Vagina (tissue), 2 donors: ENCODE measurements at regions not wholly inside any gene's neighbourhood (a gene's known extent, or its start where the extent isn't known, plus 50 kb on each side); places are given as distances from the start of the nearest gene placed in this dataset.

Source experiments
- DNase-seq, 2 donors: peaks; one replicate each; pipeline ENCODE4 v3.0.0-alpha.2; 2017; ENCODE audit errors: extremely low spot score in 2 of 2
- H3K27ac ChIP-seq: fragments of 200-600 bp; sonication (generic); one replicate; pipeline ENCODE4 v1.5.1; 2019
- H3K27me3 ChIP-seq: fragments of 200-600 bp; sonication (generic); one replicate; pipeline ENCODE4 v1.5.1; 2019
- H3K36me3 ChIP-seq, 2 donors: fragments of 200-600 bp; sonication (generic); one replicate each; pipeline ENCODE4 v1.5.1; 2017 to 2019
- H3K4me1 ChIP-seq: fragments of 200-600 bp; sonication (generic); one replicate; pipeline ENCODE4 v1.5.1; 2019
- H3K4me3 ChIP-seq, 2 donors: fragments of 200-600 bp; sonication (generic); 1 replicate in 1 of 2; 2 replicates in 1 of 2; pipeline ENCODE4 v1.5.1; 2016 to 2019
- H3K9me3 ChIP-seq: fragments of 200-600 bp; sonication (generic); one replicate; pipeline ENCODE4 v1.5.1; 2019
- POLR2A ChIP-seq, 2 donors: fragments of 450-650 bp; IDR thresholded peaks; one replicate each; pipeline ENCODE4 v1.6.1; 2017; ENCODE audit warnings: antibody characterized with exemption in 2 of 2, mild to moderate bottlenecking in 2 of 2, moderate library complexity in 2 of 2
- POLR2AphosphoS5 ChIP-seq, 2 donors: sonication (generic); formaldehyde crosslinking; IDR thresholded peaks; one replicate each; pipeline ENCODE4 v1.9.0; 2017; ENCODE audit warnings: antibody characterized with exemption in 2 of 2, mild to moderate bottlenecking in 2 of 2, low read depth in 1 of 2; ENCODE audit not compliant: insufficient read depth in 1 of 2
- intact Hi-C: fragments of 100-400 bp; cut with DNase I; formaldehyde crosslinking; loops from one replicate; pipeline ENCODE4 v1.15.1; 2023
- TF ChIP-seq, protein P1 (sequence below), 3 experiments: fragments of 450-650 bp in 2 of 3; fragments of 200-600 bp in 1 of 3; sonication (generic) in 1 of 3; IDR thresholded peaks; one replicate each; pipeline ENCODE4 v1.5.1; 2017 to 2019; ENCODE audit warnings: antibody characterized with exemption in 3 of 3, mild to moderate bottlenecking in 2 of 3, moderate library complexity in 2 of 3

- intact Hi-C loops = no loop called here
- TF ChIP-seq POLR2AphosphoS5 (IDR thresholded peaks at IDR 0.05; ENCODE audit: insufficient read depth in 1 of 2, low read depth in 1 of 2) (no peak), POLR2A (IDR thresholded peaks at IDR 0.05) (no peak)
- TF ChIP-seq, protein P1, sequence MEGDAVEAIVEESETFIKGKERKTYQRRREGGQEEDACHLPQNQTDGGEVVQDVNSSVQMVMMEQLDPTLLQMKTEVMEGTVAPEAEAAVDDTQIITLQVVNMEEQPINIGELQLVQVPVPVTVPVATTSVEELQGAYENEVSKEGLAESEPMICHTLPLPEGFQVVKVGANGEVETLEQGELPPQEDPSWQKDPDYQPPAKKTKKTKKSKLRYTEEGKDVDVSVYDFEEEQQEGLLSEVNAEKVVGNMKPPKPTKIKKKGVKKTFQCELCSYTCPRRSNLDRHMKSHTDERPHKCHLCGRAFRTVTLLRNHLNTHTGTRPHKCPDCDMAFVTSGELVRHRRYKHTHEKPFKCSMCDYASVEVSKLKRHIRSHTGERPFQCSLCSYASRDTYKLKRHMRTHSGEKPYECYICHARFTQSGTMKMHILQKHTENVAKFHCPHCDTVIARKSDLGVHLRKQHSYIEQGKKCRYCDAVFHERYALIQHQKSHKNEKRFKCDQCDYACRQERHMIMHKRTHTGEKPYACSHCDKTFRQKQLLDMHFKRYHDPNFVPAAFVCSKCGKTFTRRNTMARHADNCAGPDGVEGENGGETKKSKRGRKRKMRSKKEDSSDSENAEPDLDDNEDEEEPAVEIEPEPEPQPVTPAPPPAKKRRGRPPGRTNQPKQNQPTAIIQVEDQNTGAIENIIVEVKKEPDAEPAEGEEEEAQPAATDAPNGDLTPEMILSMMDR (IDR thresholded peaks at IDR 0.05) = no peak
Measured at GRCh38 chr10:118454211-118454610, 112.1 kb upstream of the FAM204A start.

DNA sequence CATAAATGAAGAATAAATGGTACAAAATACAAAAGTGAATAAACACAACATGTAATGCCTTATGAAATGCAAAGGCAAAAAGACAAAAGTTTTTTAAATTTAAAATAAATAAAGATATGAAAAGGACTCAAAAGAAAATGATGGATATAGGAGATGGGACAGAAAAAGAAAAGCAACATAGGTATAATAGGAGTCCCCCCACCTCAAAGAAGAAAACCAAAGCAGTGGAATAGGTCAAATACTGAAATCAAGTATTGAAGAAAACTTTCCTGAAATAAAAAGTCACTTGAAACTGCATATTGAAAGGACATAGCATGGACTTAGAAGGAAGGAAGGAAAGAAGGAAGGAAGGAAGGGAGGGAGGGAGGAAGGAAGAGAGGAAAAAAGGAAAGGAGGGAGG lies 110.0 kb upstream of the FAM204A start:
- H3K27me3 ChIP-seq = no peaks in the 10 kb centered on the region
- H3K36me3 ChIP-seq = no peaks in the 10 kb centered on the region
- intact Hi-C loops = no loop called here
- H3K4me1 ChIP-seq = no peaks in the 10 kb centered on the region
- no peak for DNase-seq
- TF ChIP-seq POLR2AphosphoS5 (IDR thresholded peaks at IDR 0.05; ENCODE audit: insufficient read depth in 1 of 2, low read depth in 1 of 2) (no peak), POLR2A (IDR thresholded peaks at IDR 0.05) (no peak)
- TF ChIP-seq, protein P1 (IDR thresholded peaks at IDR 0.05) = no peak
- no peaks in the 10 kb centered on the region for H3K9me3 ChIP-seq
- H3K27ac ChIP-seq = no peak overlapping the region
- H3K4me3 ChIP-seq = no peak overlapping the region

More at GRCh38 chr10:118454211-118454610, 112.1 kb upstream of the FAM204A start:
- Histone ChIP-seq H3K36me3 (no peaks in the 10 kb centered on the region), H3K4me1 (no peaks in the 10 kb centered on the region), H3K9me3 (no peaks in the 10 kb centered on the region), H3K27ac (no peak overlapping the region), H3K27me3 (no peaks in the 10 kb centered on the region), H3K4me3 (no peak overlapping the region)
- no peak for DNase-seq

DNA sequence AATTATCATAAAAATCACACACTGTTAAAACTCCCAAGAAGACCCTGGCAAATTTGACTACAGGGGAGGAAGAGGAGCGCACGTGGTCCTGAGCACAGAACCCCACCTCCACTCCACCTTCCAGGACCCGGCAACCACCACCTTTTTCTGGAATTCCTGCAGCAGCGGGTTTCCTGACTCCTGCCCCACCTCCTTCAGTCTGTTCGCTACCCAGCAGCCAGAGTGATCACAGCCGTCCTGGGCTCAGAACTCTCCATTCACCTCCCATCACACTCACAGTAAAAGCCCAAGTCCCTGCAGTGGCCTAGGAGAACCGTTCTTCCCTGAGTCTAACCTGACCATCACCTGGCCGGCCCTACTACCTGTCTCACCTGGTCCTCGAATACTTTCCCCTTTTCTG lies 107.4 kb upstream of the FAM204A start:
- Histone ChIP-seq H3K9me3 (no peaks in the 10 kb centered on the region), H3K27ac (no peak overlapping the region), H3K4me3 (no peak overlapping the region), H3K4me1 (no peaks in the 10 kb centered on the region), H3K36me3 (no peaks in the 10 kb centered on the region), H3K27me3 (no peaks in the 10 kb centered on the region)
- no peak for DNase-seq
- TF ChIP-seq POLR2A (IDR thresholded peaks at IDR 0.05) = no peak
- TF ChIP-seq, protein P1 (IDR thresholded peaks at IDR 0.05) = no peak
- intact Hi-C loops = no loop called here

DNA sequence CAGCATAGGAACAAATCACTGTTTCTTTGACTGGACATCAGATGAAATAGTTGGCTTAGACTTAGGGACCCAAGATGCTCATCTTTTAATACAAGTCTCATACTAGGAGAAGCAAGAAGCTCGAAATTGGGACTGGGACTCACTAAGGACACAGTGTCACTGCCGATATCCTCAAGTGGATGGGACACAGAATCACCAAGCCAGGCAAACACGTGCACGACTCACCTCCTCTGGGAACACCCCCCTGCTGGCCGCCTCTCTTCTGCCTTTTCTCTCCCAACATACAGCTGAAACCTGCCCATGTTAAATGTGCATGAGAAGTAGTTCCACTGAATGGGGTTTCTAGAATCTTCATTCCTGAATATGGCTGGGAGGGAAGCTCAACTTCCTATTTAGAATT lies 106.6 kb upstream of the FAM204A start:
- Histone ChIP-seq H3K4me1 (no peaks in the 10 kb centered on the region), H3K9me3 (no peaks in the 10 kb centered on the region), H3K36me3 (no peaks in the 10 kb centered on the region), H3K4me3 (no peak overlapping the region), H3K27ac (no peak overlapping the region), H3K27me3 (no peaks in the 10 kb centered on the region)
- intact Hi-C loops = no loop called here
- no peak for DNase-seq
- TF ChIP-seq, protein P1 (IDR thresholded peaks at IDR 0.05) = no peak
- TF ChIP-seq POLR2AphosphoS5 (IDR thresholded peaks at IDR 0.05; ENCODE audit: insufficient read depth in 1 of 2, low read depth in 1 of 2) = no peak
- no peak for TF ChIP-seq POLR2A (IDR thresholded peaks at IDR 0.05)

- no peak overlapping the region for H3K4me3 ChIP-seq
- H3K4me1 ChIP-seq = no peaks in the 10 kb centered on the region
- intact Hi-C loops = no loop called here
- DNase-seq = no peak
- no peaks in the 10 kb centered on the region for H3K36me3 ChIP-seq
- TF ChIP-seq POLR2A (IDR thresholded peaks at IDR 0.05) (no peak), POLR2AphosphoS5 (IDR thresholded peaks at IDR 0.05; ENCODE audit: insufficient read depth in 1 of 2, low read depth in 1 of 2) (no peak)
- TF ChIP-seq, protein P1 (IDR thresholded peaks at IDR 0.05) = no peak
- no peak overlapping the region for H3K27ac ChIP-seq
- no peaks in the 10 kb centered on the region for H3K27me3 ChIP-seq
- no peaks in the 10 kb centered on the region for H3K9me3 ChIP-seq
Measured at GRCh38 chr10:118447478-118448270, 105.5 kb upstream of the FAM204A start.
